ENCODE measurements at regions not wholly inside any gene's neighbourhood (a gene's known extent, or its start where the extent isn't known, plus 50 kb on each side); places are given as distances from the start of the nearest gene placed in this dataset.
"Not testable (repeated sequence)": the region's sequence is repeated elsewhere in the genome, so short reads cannot be mapped to it uniquely, and the experiment has no call there.

DNA sequence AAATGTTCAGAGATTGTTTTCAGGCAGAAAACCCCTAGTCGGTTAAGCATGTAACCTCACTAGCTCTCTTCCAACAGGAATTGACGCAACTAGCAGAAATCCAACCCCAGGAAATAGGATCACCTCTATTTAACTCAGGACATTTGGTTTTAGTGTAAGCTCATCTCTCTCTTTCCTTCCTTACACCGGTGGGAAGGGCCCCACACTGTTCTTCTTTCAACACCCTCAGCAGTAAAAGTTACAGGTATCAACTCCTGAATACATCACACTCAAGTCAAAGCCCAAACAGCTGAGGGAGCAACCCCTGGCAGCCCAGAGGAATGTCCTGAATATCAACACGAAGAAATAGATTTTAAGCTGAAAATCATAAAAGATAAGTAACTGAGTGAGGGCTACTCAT, 191.2 kb upstream of the KIF2B start:
- DNase-seq (no peak), ATAC-seq (no peak)
- CTCF ChIA-PET: no interaction called here
- intact Hi-C loops (cut with DNase I, micrococcal nuclease): no loop called here
- H3K4me3 Mint-ChIP-seq: no peak overlapping the region
- peaks cover 6% of the 10 kb centered on the region for H3K9me3 Mint-ChIP-seq (ENCODE audit: low read depth)
- POLR2A ChIA-PET: no interaction called here
- H3K27ac Mint-ChIP-seq: no peak overlapping the region
- no peaks in the 10 kb centered on the region for H3K36me3 Mint-ChIP-seq (ENCODE audit: low read depth)
- H3K4me1 Mint-ChIP-seq: no peaks in the 10 kb centered on the region
- no peaks in the 10 kb centered on the region for H3K27me3 Mint-ChIP-seq

DNA sequence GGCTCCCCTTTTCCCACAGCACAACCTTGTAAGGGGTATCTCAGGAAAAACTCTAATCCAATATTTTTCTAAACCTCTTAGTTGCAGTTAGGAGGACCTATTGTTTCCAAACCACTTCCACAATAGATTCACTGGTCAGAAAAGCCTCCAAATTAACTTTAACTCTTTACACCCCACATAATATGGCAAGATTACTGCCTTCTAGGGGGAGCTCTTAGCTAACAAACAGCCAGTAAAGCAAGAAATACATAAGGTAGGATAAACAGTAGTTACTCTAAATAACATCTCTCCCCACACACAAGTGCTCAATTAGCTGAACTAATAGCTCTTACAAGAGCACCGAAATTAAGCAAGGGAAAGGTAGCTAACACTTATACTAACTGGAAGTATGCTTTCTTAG, 192.1 kb upstream of the KIF2B start:
- Mint-ChIP-seq H3K9me3 (ENCODE audit: low read depth) (peaks cover 6% of the 10 kb centered on the region), H3K4me1 (no peaks in the 10 kb centered on the region), H3K27ac (no peak overlapping the region), H3K27me3 (no peaks in the 10 kb centered on the region), H3K36me3 (ENCODE audit: low read depth) (no peaks in the 10 kb centered on the region), H3K4me3 (no peak overlapping the region)
- DNase-seq (no peak), ATAC-seq (no peak)
- intact Hi-C loops (cut with DNase I, micrococcal nuclease): no loop called here
- ChIA-PET CTCF (interaction anchor here (1.2 kb wide), 1 partner anchor 15 kb away, joined by 3 read pairs; no protein-coding TSS in a partner anchor), POLR2A (no interaction called here)

DNA sequence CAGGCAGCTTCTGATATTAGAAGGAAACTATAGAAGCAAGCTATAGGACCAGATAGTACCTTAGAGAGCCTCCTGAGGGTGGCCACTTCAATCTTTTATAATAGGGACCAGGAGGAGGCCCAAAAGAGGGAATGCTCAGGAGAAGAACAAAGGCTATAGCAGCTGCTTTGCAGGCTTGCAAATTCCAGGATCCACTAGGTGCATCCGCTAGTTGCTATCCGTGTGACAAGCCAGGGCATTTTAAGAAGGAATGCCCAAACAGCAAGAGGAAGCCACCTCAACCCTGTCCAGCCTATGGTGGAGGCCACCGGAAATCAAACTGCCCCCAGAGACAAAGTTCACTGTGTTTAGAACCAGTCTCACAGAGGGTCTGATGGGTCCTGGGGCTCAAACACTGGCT, 192.6 kb upstream of the KIF2B start:
- Mint-ChIP-seq H3K9me3 (ENCODE audit: low read depth) (peaks cover 6% of the 10 kb centered on the region), H3K27ac (no peak overlapping the region), H3K4me3 (no peak overlapping the region), H3K27me3 (no peaks in the 10 kb centered on the region), H3K4me1 (no peaks in the 10 kb centered on the region), H3K36me3 (ENCODE audit: low read depth) (no peaks in the 10 kb centered on the region)
- no peak for ATAC-seq
- intact Hi-C loops (cut with DNase I, micrococcal nuclease): no loop called here
- DNase-seq: no peak
- POLR2A ChIA-PET: no interaction called here
- CTCF ChIA-PET: interaction anchor here (1.2 kb wide), 1 partner anchor 14 kb away, joined by 3 read pairs; no protein-coding TSS in a partner anchor

DNA sequence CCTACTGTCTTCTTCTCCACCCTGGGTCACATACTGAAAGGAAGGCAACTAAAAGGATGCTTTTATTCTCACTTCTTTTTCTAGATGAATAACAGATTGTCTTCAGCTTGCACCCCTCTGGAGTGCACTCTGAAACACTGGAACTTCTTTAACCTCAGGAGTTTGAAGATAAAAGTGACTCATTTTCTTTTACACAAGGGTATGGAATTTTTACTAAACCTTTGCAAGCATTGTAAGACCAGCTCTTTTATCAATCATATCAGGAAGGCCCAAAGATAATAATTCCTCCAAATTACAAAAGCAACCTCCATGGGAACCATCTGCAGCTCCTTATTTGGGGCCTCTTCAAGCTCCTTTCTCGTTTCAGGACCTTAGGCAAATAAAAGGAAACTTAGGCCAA, 193.5 kb upstream of the KIF2B start:
- ChIA-PET POLR2A (no interaction called here), CTCF (no interaction called here)
- no peak for DNase-seq
- Mint-ChIP-seq H3K4me3 (no peak overlapping the region), H3K36me3 (ENCODE audit: low read depth) (no peaks in the 10 kb centered on the region), H3K27me3 (no peaks in the 10 kb centered on the region), H3K4me1 (no peaks in the 10 kb centered on the region), H3K9me3 (ENCODE audit: low read depth) (peaks cover 6% of the 10 kb centered on the region), H3K27ac (no peak overlapping the region)
- ATAC-seq: no peak
- intact Hi-C loops (cut with DNase I, micrococcal nuclease): no loop called here

DNA sequence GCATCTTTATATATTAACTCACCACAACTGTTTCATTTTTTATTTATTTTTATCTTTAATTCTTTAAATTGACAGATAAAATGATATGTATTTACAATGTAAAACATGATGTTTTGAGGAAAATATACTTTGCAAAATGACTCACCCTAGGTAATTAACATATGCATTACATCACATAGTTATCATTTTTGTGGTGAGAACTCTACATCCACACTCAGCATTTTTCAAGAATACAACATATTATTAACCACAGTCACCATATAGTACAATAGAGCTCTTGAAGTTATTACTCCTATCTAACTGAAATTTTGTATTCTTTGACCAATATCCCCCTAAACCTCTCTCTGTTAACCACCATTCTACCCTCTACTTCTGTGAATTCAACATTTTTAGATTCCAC, 194.7 kb upstream of the KIF2B start:
- Mint-ChIP-seq H3K9me3 (ENCODE audit: low read depth) (peaks cover 4% of the 10 kb centered on the region), H3K27me3 (no peaks in the 10 kb centered on the region), H3K4me1 (no peaks in the 10 kb centered on the region), H3K36me3 (ENCODE audit: low read depth) (no peaks in the 10 kb centered on the region), H3K4me3 (no peak overlapping the region), H3K27ac (no peak overlapping the region)
- POLR2A ChIA-PET: no interaction called here
- DNase-seq (no peak), ATAC-seq (no peak)
- CTCF ChIA-PET: no interaction called here
- intact Hi-C loops (cut with DNase I, micrococcal nuclease): no loop called here

DNA sequence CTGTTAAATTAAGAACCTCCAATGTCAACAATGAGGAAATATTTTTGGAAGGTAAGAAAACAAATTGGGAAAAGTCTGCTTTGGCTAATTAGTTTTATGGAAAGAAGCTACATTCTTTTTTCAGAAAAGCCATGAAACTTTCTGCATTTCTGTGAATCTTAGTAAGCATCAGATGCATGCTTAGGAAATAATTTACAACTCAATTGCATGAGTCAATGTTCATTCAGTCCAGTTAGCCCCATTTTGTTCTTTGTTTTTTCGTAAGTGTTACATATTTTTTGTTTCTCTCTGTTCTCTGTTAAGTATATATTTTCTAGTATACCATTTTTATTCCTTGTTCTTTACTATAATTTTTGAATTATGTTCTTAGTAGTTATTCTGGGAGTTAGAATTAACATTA, 195.2 kb upstream of the KIF2B start:
- intact Hi-C loops (cut with DNase I, micrococcal nuclease): no loop called here
- DNase-seq: no peak
- Mint-ChIP-seq H3K27ac (no peak overlapping the region), H3K27me3 (no peaks in the 10 kb centered on the region), H3K9me3 (ENCODE audit: low read depth) (peaks cover 4% of the 10 kb centered on the region), H3K4me1 (no peaks in the 10 kb centered on the region), H3K36me3 (ENCODE audit: low read depth) (no peaks in the 10 kb centered on the region), H3K4me3 (no peak overlapping the region)
- ATAC-seq: no peak
- POLR2A ChIA-PET: no interaction called here
- CTCF ChIA-PET: no interaction called here

DNA sequence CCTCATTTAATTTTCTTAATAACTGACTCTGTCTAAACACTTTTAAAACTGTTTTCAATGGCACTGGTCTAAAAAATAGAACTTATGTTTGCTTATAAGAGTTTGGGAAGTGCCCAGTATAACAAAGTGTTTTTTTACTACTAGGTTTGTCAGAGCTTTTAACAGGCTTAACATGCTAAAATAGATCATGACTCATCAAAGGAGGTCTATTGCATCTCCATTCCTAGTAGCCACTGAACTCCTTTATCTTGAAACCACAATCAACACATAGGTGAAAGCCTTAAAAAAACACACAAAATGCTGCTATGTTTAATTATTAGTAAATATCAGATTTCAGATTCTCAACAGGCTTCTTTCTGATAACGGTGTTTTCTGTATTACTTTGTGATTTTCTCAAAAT, 196.4 kb upstream of the KIF2B start:
- H3K4me1 Mint-ChIP-seq: no peaks in the 10 kb centered on the region
- no peak for DNase-seq
- intact Hi-C loops (cut with DNase I, micrococcal nuclease): no loop called here
- H3K27me3 Mint-ChIP-seq: no peaks in the 10 kb centered on the region
- peaks cover 4% of the 10 kb centered on the region for H3K9me3 Mint-ChIP-seq (ENCODE audit: low read depth)
- ATAC-seq: no peak
- POLR2A ChIA-PET: no interaction called here
- H3K4me3 Mint-ChIP-seq: no peak overlapping the region
- H3K36me3 Mint-ChIP-seq (ENCODE audit: low read depth): no peaks in the 10 kb centered on the region
- CTCF ChIA-PET: no interaction called here
- no peak overlapping the region for H3K27ac Mint-ChIP-seq

DNA sequence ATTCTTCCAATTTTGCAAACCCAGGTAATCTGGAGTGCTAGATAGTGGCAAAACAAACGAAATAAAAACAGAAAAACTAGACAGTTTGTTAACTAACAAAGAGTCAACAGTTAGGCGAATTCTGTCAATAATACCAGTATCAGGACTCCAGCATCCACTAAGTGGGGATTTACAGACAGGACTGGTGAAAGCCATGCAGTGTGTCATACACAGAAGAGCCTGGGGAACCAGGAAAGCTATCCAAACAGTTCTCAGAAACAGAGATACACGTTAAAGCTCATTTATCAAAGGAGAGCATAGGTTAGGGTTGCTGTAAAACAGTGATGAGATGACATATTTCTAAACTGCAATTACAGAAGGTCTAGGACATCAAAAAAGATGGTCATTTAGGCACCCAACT, 203.7 kb upstream of the KIF2B start:
- intact Hi-C loops (cut with DNase I, micrococcal nuclease): no loop called here

DNA sequence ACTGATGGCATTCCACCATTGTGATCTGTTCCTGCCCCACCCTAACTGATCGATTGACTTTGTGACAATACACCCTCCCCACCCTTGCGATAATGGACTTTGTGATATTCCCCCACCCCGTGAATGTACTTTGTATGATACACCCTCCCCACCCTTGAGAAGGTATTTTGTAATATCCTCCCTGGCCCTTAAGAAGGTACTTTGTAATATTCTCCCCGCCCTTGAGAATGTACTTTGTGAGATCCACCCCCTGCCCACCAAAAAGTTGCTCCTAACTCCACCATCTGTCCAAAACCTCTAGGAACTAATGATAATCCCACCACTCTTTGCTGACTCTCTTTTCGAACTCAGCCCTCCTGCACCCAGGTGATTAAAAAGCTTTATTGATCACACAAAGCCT, 214.5 kb upstream of the KIF2B start:
- CTCF ChIA-PET; H3K9me3 Mint-ChIP-seq (ENCODE audit: low read depth); ATAC-seq; H3K4me3 Mint-ChIP-seq; H3K27me3 Mint-ChIP-seq; POLR2A ChIA-PET; DNase-seq; H3K36me3 Mint-ChIP-seq (ENCODE audit: low read depth); intact Hi-C loops (cut with DNase I, micrococcal nuclease); H3K27ac Mint-ChIP-seq; H3K4me1 Mint-ChIP-seq: not testable (repeated sequence)

More for the DNA sequence above, 203.7 kb upstream of the KIF2B start:
- H3K9me3 Mint-ChIP-seq (ENCODE audit: low read depth): peaks cover 3% of the 10 kb centered on the region
- no peak overlapping the region for H3K27ac Mint-ChIP-seq
- CTCF ChIA-PET: no interaction called here
- DNase-seq (no peak), ATAC-seq (no peak)
- no peaks in the 10 kb centered on the region for H3K4me1 Mint-ChIP-seq
- no peaks in the 10 kb centered on the region for H3K36me3 Mint-ChIP-seq (ENCODE audit: low read depth)
- no peaks in the 10 kb centered on the region for H3K27me3 Mint-ChIP-seq
- no peak overlapping the region for H3K4me3 Mint-ChIP-seq
- POLR2A ChIA-PET: no interaction called here

DNA sequence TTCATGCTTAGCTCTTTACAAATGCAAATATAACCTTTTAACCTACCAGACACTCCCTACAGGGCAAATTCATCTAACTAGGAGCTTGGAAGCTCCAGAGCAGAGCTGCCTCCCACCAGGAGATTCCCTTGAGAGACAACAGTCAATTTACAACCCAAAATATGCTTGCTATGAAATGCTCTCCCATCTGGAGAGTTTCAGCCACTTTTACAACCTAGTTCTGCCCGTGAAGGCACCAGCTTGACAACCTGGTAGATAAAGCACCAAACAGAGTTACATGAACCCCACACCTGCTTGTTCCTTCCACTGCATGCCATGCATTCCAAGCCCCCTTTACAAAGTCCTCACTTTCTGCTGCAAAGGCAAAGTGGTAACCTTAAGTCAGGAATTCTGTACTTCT, 215.3 kb upstream of the KIF2B start:
- no peak for ATAC-seq
- ChIA-PET POLR2A (no interaction called here), CTCF (no interaction called here)
- no peaks in the 10 kb centered on the region for H3K4me1 Mint-ChIP-seq
- no peak for DNase-seq
- no peaks in the 10 kb centered on the region for H3K27me3 Mint-ChIP-seq
- no peak overlapping the region for H3K27ac Mint-ChIP-seq
- intact Hi-C loops (cut with DNase I, micrococcal nuclease): no loop called here
- H3K9me3 Mint-ChIP-seq (ENCODE audit: low read depth): peaks cover 7% of the 10 kb centered on the region
- no peak overlapping the region for H3K4me3 Mint-ChIP-seq
- no peaks in the 10 kb centered on the region for H3K36me3 Mint-ChIP-seq (ENCODE audit: low read depth)

DNA sequence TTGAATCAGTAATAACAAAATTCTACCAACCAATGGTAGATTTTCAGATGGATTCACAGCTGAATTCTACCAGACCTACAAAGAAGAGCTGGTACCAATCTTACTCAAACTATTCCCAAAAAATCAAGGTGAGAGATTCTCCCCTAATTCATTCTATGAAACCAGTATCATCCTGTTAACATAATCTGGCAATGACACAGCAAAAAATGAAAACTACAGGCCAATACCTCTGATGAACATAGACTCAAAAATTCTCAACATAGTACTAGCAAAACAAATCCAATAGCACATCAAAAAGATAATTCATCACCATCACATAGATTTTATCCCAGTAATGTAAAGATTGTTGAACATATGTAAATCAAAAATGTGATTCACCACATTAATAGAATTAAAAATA, 234.4 kb upstream of the KIF2B start:
- CTCF ChIA-PET: no interaction called here
- intact Hi-C loops (cut with DNase I, micrococcal nuclease): no loop called here
- peaks cover 13% of the 10 kb centered on the region for H3K9me3 Mint-ChIP-seq (ENCODE audit: low read depth)

DNA sequence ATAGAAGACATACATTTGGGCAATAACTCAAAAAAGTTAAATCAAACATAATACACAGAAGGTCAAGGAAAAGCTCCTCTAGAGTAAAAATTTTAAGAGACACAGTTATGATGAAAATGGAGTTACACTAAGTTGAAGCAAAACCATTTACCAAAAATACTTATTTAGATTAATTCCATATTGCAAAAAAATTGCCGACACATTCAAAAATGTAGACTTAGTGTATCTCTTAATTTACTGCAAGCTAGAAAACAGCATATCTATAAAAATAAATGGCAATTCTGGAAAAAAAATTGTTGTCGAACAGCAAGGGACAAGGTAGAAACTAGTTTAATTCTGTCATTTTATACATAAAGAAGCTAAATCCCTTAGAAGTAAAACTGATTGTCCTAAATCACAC, 248.7 kb upstream of the KIF2B start:
- no peaks in the 10 kb centered on the region for H3K27me3 Mint-ChIP-seq
- ATAC-seq (no peak), DNase-seq (no peak)
- intact Hi-C loops (cut with DNase I, micrococcal nuclease): loop anchor here in 1 of 2 experiments (10.0 kb wide), 1 partner anchor 1389 kb away; no protein-coding TSS in a partner anchor
- no peak overlapping the region for H3K27ac Mint-ChIP-seq
- no peaks in the 10 kb centered on the region for H3K36me3 Mint-ChIP-seq (ENCODE audit: low read depth)
- H3K9me3 Mint-ChIP-seq (ENCODE audit: low read depth): peaks cover 3% of the 10 kb centered on the region
- POLR2A ChIA-PET: no interaction called here
- CTCF ChIA-PET: no interaction called here
- H3K4me3 Mint-ChIP-seq: no peak overlapping the region
- no peaks in the 10 kb centered on the region for H3K4me1 Mint-ChIP-seq

More for the DNA sequence above, 234.4 kb upstream of the KIF2B start:
- H3K27ac Mint-ChIP-seq: no peak overlapping the region
- no peak for ATAC-seq
- POLR2A ChIA-PET: no interaction called here
- no peak for DNase-seq
- H3K4me1 Mint-ChIP-seq: no peaks in the 10 kb centered on the region
- no peak overlapping the region for H3K4me3 Mint-ChIP-seq
- H3K27me3 Mint-ChIP-seq: no peaks in the 10 kb centered on the region
- no peaks in the 10 kb centered on the region for H3K36me3 Mint-ChIP-seq (ENCODE audit: low read depth)

DNA sequence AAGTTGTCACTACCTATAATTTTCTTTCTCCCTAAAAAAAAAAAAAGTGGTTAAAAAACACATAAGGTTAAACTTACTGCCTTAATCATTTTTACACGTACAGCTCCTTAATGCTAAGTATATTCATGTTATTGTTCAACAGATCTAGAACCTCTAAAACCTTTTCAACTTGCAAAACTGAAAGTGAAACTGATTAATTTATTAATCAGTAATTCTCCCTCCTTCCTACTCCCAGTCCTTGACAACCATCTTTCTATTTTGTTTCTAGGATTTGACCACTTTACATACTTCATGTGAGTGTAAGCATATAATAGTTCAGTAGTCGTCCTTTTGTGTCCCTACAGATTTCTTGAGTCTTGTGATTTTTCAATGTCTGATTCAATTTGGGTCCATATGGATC, 251.4 kb upstream of the KIF2B start:
- no peak for ATAC-seq
- ChIA-PET POLR2A (no interaction called here), CTCF (no interaction called here)
- H3K27me3 Mint-ChIP-seq: no peaks in the 10 kb centered on the region
- intact Hi-C loops (cut with DNase I, micrococcal nuclease): loop anchor here in 1 of 2 experiments (10.0 kb wide), 1 partner anchor 1387 kb away; no protein-coding TSS in a partner anchor
- no peaks in the 10 kb centered on the region for H3K36me3 Mint-ChIP-seq (ENCODE audit: low read depth)
- no peaks in the 10 kb centered on the region for H3K4me1 Mint-ChIP-seq
- no peak overlapping the region for H3K4me3 Mint-ChIP-seq
- H3K27ac Mint-ChIP-seq: no peak overlapping the region
- DNase-seq: no peak
- H3K9me3 Mint-ChIP-seq (ENCODE audit: low read depth): peaks cover 3% of the 10 kb centered on the region
